Panc1 (cell line): ENCODE measurements at regions not wholly inside any gene's neighbourhood (a gene's known extent, or its start where the extent isn't known, plus 50 kb on each side); places are given as distances from the start of the nearest gene placed in this dataset.

Source experiments
- ATAC-seq: fragments of 200-7000 bp; cut with Tn5 transposase; 2 replicates; pipeline ENCODE4 v1.9.1; 2020; ENCODE audit warnings: mild to moderate bottlenecking, moderate library complexity
- BruUV-seq: library from RNA; stranded (reverse); fragments of 400-500 nt; replicated peaks from 2 replicates; lab custom pipeline; 2021; lab: Mats Ljungman, UMichigan
- CTCF ChIA-PET: fragments of 300-600 bp; sonication (Branson Sonifier 250); formaldehyde crosslinking; loops from one replicate; lab custom pipeline; 2022; ENCODE audit warnings: antibody characterized with exemption; lab: Charles Lee
- POLR2A ChIA-PET: fragments of 300-600 bp; sonication (Branson Sonifier 250); formaldehyde crosslinking; loops from one replicate; lab custom pipeline; 2022; ENCODE audit warnings: antibody characterized with exemption; lab: Charles Lee
- DNase-seq: peaks from one replicate; pipeline ENCODE4 v3.0.0-alpha.2; 2010; ENCODE audit warnings: low read depth, low spot score
- H3K27ac ChIP-seq: 2 replicates; pipeline ENCODE4 v1.5.1; 2011; ENCODE audit warnings: mild to moderate bottlenecking, low read length, inconsistent platforms
- H3K27me3 ChIP-seq: fragments of 200-500 bp; sonication (Bioruptor generic); 2 replicates; pipeline ENCODE4 v1.6.0; 2014; ENCODE audit warnings: low read length, inconsistent platforms; ENCODE audit not compliant: control insufficient read depth, insufficient read depth
- H3K36me3 ChIP-seq: fragments of 200-500 bp; sonication (Bioruptor generic); 2 replicates; pipeline ENCODE4 v1.5.1; 2014; ENCODE audit warnings: inconsistent platforms, mild to moderate bottlenecking, low read length, moderate library complexity; ENCODE audit not compliant: control insufficient read depth, insufficient read depth
- H3K4me1 ChIP-seq: 2 replicates; pipeline ENCODE4 v1.5.1; 2011; ENCODE audit warnings: inconsistent platforms, mild to moderate bottlenecking, low read length, moderate library complexity; ENCODE audit not compliant: control insufficient read depth, insufficient read depth
- H3K4me3 ChIP-seq, 2 experiments: 2 replicates each; pipeline ENCODE4 v1.5.1; 2011 to 2012; ENCODE audit warnings: low read depth in 2 of 2, low read length in 2 of 2, mild to moderate bottlenecking in 2 of 2, inconsistent platforms in 1 of 2, moderate library complexity in 1 of 2
- H3K9me3 ChIP-seq: fragments of 200-500 bp; sonication (Bioruptor generic); 2 replicates; pipeline ENCODE4 v1.5.1; 2014; ENCODE audit warnings: low read depth, mild to moderate bottlenecking, inconsistent platforms, low read length, moderate library complexity; ENCODE audit not compliant: control insufficient read depth, insufficient read depth
- POLR2AphosphoS5 ChIP-seq: IDR thresholded peaks from 2 replicates; pipeline ENCODE4 v1.6.1; 2012; ENCODE audit warnings: mild to moderate bottlenecking, low read depth, low read length, moderate library complexity
- SIN3A ChIP-seq: IDR thresholded peaks from 2 replicates; pipeline ENCODE4 v1.6.1; 2012; ENCODE audit warnings: low read depth, mild to moderate bottlenecking, low read length, moderate library complexity, borderline replicate concordance; ENCODE audit not compliant: insufficient read depth
- TCF7L2 ChIP-seq: IDR thresholded peaks from 2 replicates; pipeline ENCODE4 v1.6.1; 2011; ENCODE audit warnings: mild to moderate bottlenecking, low read depth, low read length, inconsistent platforms
- in situ Hi-C: cut with HindIII; loops from 2 replicates; pipeline ENCODE4 v1.10.0; 2016; ENCODE audit warnings: low sequenced_read_pairs, low pct_unique_long_range_greater_than_20kb
- intact Hi-C: fragments of 100-400 bp; cut with micrococcal nuclease; formaldehyde crosslinking; loops from one replicate; pipeline ENCODE4 v1.10.0; 2022; ENCODE audit not compliant: unreplicated experiment
- TF ChIP-seq, protein P1 (sequence below): fragments of 450-650 bp; IDR thresholded peaks from 2 replicates; pipeline ENCODE4 v1.5.1; 2017; ENCODE audit warnings: mild to moderate bottlenecking
- TF ChIP-seq, protein P2 (sequence below), 2 experiments: IDR thresholded peaks; 2 replicates each; pipeline ENCODE4 v1.6.1; 2011 to 2012; ENCODE audit warnings: low read depth in 2 of 2, control low read depth in 1 of 2, low read length in 1 of 2, mild to moderate bottlenecking in 1 of 2, moderate library complexity in 1 of 2; ENCODE audit not compliant: insufficient read depth in 1 of 2

DNA sequence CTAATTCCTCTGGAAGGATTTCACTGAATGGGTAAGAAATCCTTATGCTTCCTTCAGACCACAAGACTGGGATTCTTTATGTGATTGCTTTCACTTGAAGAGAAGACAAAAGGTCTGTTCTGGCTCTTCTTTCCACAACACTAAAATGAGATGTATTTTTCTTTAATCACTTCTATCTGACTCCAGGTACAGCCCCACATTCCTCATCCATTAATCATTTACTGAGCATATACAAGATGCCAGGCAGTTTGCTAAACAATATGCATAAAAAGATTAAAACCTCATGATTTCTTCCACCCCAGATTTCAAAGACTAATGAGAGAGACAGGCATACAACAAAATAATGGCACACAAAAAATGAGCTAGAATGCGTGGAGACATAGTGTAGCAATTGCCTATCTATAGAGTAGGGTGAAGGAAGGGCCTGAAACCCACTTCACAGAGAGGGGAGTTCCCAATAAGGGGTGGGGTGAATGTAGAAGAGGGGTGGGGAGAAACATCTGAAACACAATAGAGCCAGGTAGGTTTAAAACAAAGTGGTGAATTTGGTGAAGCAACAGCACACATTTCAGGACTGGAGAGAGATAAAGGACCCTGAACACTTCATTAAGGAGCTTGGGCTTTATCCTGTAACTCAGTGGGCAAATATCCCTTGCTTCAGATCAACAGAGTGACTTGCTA lies 65.1 kb upstream of the PRB2 start:
- ChIA-PET CTCF (no interaction called here), POLR2A (no interaction called here)
- no peaks in the 10 kb centered on the region for H3K36me3 ChIP-seq
- BruUV-seq, result no TSS peak
- no peaks in the 10 kb centered on the region for H3K4me1 ChIP-seq
- no peak overlapping the region for H3K4me3 ChIP-seq
- intact Hi-C loops (no loop called here), in situ Hi-C loops (no loop called here)
- no peak for ATAC-seq
- no peak for DNase-seq
- no peaks in the 10 kb centered on the region for H3K9me3 ChIP-seq
- no peak overlapping the region for H3K27ac ChIP-seq
- no peaks in the 10 kb centered on the region for H3K27me3 ChIP-seq
- TF ChIP-seq, protein P1, sequence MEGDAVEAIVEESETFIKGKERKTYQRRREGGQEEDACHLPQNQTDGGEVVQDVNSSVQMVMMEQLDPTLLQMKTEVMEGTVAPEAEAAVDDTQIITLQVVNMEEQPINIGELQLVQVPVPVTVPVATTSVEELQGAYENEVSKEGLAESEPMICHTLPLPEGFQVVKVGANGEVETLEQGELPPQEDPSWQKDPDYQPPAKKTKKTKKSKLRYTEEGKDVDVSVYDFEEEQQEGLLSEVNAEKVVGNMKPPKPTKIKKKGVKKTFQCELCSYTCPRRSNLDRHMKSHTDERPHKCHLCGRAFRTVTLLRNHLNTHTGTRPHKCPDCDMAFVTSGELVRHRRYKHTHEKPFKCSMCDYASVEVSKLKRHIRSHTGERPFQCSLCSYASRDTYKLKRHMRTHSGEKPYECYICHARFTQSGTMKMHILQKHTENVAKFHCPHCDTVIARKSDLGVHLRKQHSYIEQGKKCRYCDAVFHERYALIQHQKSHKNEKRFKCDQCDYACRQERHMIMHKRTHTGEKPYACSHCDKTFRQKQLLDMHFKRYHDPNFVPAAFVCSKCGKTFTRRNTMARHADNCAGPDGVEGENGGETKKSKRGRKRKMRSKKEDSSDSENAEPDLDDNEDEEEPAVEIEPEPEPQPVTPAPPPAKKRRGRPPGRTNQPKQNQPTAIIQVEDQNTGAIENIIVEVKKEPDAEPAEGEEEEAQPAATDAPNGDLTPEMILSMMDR, result no peak
- TF ChIP-seq SIN3A (no peak), TCF7L2 (no peak), POLR2AphosphoS5 (no peak)
- TF ChIP-seq, protein P2, sequence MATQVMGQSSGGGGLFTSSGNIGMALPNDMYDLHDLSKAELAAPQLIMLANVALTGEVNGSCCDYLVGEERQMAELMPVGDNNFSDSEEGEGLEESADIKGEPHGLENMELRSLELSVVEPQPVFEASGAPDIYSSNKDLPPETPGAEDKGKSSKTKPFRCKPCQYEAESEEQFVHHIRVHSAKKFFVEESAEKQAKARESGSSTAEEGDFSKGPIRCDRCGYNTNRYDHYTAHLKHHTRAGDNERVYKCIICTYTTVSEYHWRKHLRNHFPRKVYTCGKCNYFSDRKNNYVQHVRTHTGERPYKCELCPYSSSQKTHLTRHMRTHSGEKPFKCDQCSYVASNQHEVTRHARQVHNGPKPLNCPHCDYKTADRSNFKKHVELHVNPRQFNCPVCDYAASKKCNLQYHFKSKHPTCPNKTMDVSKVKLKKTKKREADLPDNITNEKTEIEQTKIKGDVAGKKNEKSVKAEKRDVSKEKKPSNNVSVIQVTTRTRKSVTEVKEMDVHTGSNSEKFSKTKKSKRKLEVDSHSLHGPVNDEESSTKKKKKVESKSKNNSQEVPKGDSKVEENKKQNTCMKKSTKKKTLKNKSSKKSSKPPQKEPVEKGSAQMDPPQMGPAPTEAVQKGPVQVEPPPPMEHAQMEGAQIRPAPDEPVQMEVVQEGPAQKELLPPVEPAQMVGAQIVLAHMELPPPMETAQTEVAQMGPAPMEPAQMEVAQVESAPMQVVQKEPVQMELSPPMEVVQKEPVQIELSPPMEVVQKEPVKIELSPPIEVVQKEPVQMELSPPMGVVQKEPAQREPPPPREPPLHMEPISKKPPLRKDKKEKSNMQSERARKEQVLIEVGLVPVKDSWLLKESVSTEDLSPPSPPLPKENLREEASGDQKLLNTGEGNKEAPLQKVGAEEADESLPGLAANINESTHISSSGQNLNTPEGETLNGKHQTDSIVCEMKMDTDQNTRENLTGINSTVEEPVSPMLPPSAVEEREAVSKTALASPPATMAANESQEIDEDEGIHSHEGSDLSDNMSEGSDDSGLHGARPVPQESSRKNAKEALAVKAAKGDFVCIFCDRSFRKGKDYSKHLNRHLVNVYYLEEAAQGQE (IDR thresholded peaks at IDR 0.05; ENCODE audit: insufficient read depth in 1 of 2, low read depth in 2 of 2, low read length in 1 of 2), result no peak

DNA sequence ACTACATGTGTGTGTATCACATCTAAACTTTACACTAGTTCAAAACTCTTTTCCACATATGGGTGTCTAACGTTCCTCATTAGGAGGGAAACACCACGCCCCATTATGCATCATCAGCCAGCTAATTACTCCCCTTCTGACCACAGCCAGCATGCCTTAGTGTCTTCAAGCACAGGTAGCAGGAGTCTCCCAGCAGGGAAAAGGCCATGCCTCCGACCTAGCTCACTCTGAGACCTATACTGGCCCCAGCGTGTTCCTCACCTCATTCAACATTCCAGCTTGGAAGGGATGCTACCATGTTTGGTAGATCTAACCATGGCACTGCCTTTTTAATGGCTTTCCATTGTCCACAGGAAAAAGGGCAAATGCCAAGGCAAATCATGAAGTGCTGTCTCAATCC lies 66.1 kb upstream of the PRB2 start:
- Histone ChIP-seq H3K36me3 (no peaks in the 10 kb centered on the region), H3K4me1 (no peaks in the 10 kb centered on the region), H3K27ac (no peak overlapping the region), H3K4me3 (no peak overlapping the region), H3K27me3 (no peaks in the 10 kb centered on the region), H3K9me3 (no peaks in the 10 kb centered on the region)
- no peak for DNase-seq
- no TSS peak for BruUV-seq
- ChIA-PET CTCF (no interaction called here), POLR2A (no interaction called here)
- no peak for TF ChIP-seq POLR2AphosphoS5
- TF ChIP-seq, protein P1, result no peak
- TF ChIP-seq TCF7L2, result no peak
- no peak for TF ChIP-seq SIN3A
- TF ChIP-seq, protein P2 (IDR thresholded peaks at IDR 0.05; ENCODE audit: insufficient read depth in 1 of 2, low read depth in 2 of 2, low read length in 1 of 2), result no peak
- intact Hi-C loops (no loop called here), in situ Hi-C loops (no loop called here)
- no peak for ATAC-seq
